GM13977 (cell line): ENCODE measurements at regions not wholly inside any gene's neighbourhood (a gene's known extent, or its start where the extent isn't known, plus 50 kb on each side); places are given as distances from the start of the nearest gene placed in this dataset.
"Not testable (repeated sequence)": the region's sequence is repeated elsewhere in the genome, so short reads cannot be mapped to it uniquely, and the experiment has no call there.

ENCODE experiments used
- DNase-seq: peaks from one replicate; pipeline ENCODE4 v3.0.0; 2012; ENCODE audit warnings: low spot score
- CTCF ChIP-seq: IDR thresholded peaks from 2 replicates; pipeline ENCODE4 v1.5.1; 2012; ENCODE audit warnings: mild to moderate bottlenecking, control low read depth; ENCODE audit not compliant: insufficient read depth; ENCODE audit errors: extremely low read depth, missing control alignments
- in situ Hi-C: fragments of 300-500 bp; cut with MboI; formaldehyde crosslinking; loops from one replicate; pipeline ENCODE4 v1.12.0; 2022; ENCODE audit warnings: low sequenced_read_pairs, low pct_unique_long_range_greater_than_20kb, mixed read lengths, inconsistent platforms; ENCODE audit not compliant: unreplicated experiment

- in situ Hi-C loops, result no loop called here
- DNase-seq, result no peak
- no peak for TF ChIP-seq CTCF
Observed at GRCh38 chr4:112732142-112732541, 95.2 kb downstream of the LARP7 start.

GRCh38 chr4:112735474-112735951 is 98.6 kb downstream of the LARP7 start:
- DNase-seq, result peak; percentile 49
- peak; percentile 12 for TF ChIP-seq CTCF
- in situ Hi-C loops, result no loop called here

GRCh38 chr4:112736718-112737135 is 99.8 kb downstream of the LARP7 start:
- in situ Hi-C loops, result no loop called here
- peak; percentile 32 for DNase-seq
- no peak for TF ChIP-seq CTCF

GRCh38 chr4:112739442-112739841 is 102.5 kb downstream of the LARP7 start:
- TF ChIP-seq CTCF, result no peak

GRCh38 chr4:112747036-112747435 is 110.1 kb downstream of the LARP7 start:
- DNase-seq, result no peak
- in situ Hi-C loops, result no loop called here
- TF ChIP-seq CTCF, result no peak

More at GRCh38 chr4:112739442-112739841, 102.5 kb downstream of the LARP7 start:
- DNase-seq, result no peak
- in situ Hi-C loops, result no loop called here

GRCh38 chr4:112748352-112748878 is 111.5 kb downstream of the LARP7 start:
- in situ Hi-C loops, result no loop called here
- TF ChIP-seq CTCF, result no peak
- no peak for DNase-seq

GRCh38 chr4:112750749-112751148 is 113.8 kb downstream of the LARP7 start:
- in situ Hi-C loops, result loop anchor here (25.0 kb wide), 1 partner anchor 413 kb away; no protein-coding TSS in a partner anchor
- DNase-seq, result not testable (repeated sequence)
